DND-41 (cell line): ENCODE measurements at regions not wholly inside any gene's neighbourhood (a gene's known extent, or its start where the extent isn't known, plus 50 kb on each side); places are given as distances from the start of the nearest gene placed in this dataset.

Experiments
- EZH2 ChIP-seq: IDR thresholded peaks from 3 replicates; pipeline ENCODE4 v1.6.1; 2012; ENCODE audit warnings: borderline replicate concordance, low read depth, mild to moderate bottlenecking, moderate library complexity, low read length, inconsistent platforms; ENCODE audit not compliant: severe bottlenecking
- TF ChIP-seq, protein P1 (sequence below): IDR thresholded peaks from 2 replicates; pipeline ENCODE4 v1.5.1; 2012; ENCODE audit warnings: borderline replicate concordance, low read length, moderate library complexity, mild to moderate bottlenecking; ENCODE audit not compliant: poor library complexity, severe bottlenecking; ENCODE audit errors: extremely low read depth

DNA sequence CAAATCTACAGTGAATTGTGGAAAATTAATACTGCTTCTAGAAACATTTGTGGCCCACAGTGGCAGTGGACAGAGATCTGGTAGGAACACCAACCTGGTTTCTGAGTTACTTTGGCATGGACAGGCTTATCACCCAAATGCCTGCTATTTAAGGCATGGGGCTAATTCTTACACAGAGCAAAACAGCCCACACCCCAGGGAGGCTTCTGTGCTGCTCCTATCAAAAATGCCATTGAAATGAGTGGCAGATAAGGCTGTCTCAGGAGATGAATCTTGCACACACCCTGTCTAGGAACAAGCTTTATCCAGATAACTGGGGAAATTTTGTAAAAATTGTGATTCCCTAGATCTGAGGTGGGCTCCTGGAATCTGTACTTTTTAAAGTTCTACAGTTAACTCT lies 307.1 kb downstream of the TLE1 start:
- TF ChIP-seq EZH2, result no peak
- TF ChIP-seq, protein P1, sequence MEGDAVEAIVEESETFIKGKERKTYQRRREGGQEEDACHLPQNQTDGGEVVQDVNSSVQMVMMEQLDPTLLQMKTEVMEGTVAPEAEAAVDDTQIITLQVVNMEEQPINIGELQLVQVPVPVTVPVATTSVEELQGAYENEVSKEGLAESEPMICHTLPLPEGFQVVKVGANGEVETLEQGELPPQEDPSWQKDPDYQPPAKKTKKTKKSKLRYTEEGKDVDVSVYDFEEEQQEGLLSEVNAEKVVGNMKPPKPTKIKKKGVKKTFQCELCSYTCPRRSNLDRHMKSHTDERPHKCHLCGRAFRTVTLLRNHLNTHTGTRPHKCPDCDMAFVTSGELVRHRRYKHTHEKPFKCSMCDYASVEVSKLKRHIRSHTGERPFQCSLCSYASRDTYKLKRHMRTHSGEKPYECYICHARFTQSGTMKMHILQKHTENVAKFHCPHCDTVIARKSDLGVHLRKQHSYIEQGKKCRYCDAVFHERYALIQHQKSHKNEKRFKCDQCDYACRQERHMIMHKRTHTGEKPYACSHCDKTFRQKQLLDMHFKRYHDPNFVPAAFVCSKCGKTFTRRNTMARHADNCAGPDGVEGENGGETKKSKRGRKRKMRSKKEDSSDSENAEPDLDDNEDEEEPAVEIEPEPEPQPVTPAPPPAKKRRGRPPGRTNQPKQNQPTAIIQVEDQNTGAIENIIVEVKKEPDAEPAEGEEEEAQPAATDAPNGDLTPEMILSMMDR, result no peak
